GM20000 (cell line): ENCODE measurements at regions not wholly inside any gene's neighbourhood (a gene's known extent, or its start where the extent isn't known, plus 50 kb on each side); places are given as distances from the start of the nearest gene placed in this dataset.

Experiments
- DNase-seq: peaks from one replicate; pipeline ENCODE4 v3.0.0; 2012; ENCODE audit warnings: low spot score
- TF ChIP-seq, protein P1 (sequence below): IDR thresholded peaks from 2 replicates; pipeline ENCODE4 v1.5.1; 2012; ENCODE audit warnings: mild to moderate bottlenecking, control low read depth; ENCODE audit errors: extremely low read depth, missing control alignments

DNA sequence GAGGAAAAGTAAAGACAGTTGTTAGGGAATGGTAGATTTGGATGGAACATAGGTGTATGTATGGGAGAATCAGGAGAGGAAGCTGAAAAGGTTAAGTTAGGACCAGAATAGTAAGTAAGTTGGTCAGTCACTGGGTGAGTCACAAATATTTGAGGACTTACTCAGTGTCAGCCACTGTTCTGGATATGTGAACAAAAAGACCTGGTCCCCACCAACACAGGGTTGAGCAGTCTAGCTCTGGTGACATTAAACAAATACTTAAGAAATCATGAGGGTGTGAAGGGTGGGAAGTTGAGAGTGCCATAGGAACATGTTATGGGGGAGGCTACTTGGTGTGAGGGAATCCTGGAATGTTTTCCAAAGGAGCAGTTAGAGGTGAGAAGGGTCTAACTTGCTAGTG, 246.9 kb downstream of the PTEN start:
- DNase-seq = no peak
- TF ChIP-seq, protein P1, sequence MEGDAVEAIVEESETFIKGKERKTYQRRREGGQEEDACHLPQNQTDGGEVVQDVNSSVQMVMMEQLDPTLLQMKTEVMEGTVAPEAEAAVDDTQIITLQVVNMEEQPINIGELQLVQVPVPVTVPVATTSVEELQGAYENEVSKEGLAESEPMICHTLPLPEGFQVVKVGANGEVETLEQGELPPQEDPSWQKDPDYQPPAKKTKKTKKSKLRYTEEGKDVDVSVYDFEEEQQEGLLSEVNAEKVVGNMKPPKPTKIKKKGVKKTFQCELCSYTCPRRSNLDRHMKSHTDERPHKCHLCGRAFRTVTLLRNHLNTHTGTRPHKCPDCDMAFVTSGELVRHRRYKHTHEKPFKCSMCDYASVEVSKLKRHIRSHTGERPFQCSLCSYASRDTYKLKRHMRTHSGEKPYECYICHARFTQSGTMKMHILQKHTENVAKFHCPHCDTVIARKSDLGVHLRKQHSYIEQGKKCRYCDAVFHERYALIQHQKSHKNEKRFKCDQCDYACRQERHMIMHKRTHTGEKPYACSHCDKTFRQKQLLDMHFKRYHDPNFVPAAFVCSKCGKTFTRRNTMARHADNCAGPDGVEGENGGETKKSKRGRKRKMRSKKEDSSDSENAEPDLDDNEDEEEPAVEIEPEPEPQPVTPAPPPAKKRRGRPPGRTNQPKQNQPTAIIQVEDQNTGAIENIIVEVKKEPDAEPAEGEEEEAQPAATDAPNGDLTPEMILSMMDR = no peak

DNA sequence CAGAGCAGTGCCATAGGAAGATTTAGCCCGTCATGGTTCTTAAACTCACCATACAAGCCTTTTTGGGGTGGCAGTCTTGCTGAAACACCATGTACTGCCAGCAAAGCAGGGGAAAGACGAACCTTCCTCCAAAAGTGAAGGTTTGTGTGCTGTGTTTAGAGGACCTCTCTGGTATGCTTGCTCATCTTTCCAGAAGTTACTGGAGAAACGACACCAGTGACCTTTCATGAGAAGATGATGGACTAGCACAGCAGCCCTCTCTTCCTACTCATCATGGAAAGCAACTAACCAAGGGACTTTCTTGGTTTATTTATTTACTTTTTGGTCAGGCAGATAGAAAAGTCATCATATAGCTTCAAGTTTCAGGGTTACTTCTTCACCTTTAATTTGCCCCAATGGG, 247.4 kb downstream of the PTEN start:
- TF ChIP-seq, protein P1 = no peak
- no peak for DNase-seq

DNA sequence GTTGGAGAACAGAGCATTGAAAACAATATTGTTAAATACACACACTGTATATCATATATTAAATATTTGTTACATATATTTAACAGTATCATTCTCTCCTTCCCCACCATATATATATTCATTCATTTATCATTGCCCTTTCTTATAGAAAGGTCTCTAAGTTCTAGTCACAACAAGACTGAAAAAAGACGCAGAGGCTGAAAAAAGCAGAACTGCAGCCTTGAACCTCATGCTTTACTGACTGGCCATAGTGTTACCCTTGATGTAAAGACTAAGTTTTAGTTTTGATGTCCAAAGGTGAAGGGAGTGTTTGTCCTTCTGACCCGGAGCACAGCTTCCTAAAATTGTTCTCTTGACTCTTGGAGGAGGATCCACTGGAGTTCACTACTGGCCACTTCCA, 247.9 kb downstream of the PTEN start:
- TF ChIP-seq, protein P1 = no peak
- DNase-seq = no peak

DNA sequence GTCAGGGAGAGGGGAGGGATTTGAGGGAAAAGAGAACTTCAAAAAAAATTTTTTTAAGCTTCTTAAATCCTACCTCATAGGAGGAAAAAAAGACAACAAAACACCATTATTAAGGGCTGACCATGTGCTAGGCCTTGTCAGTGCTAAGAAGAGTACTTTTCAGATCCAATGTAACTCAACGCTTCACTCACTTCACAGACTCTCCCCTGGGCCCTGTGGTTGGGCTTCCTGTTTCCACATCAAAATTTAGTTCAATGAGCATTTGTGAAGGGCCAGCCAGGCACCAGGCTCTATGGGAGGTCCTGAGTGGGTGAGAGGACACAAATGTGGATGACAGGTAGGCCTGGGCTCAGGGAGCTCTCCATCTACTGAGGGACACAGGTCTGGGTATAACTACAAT, 249.8 kb downstream of the PTEN start:
- no peak for DNase-seq
- TF ChIP-seq, protein P1 = no peak

DNA sequence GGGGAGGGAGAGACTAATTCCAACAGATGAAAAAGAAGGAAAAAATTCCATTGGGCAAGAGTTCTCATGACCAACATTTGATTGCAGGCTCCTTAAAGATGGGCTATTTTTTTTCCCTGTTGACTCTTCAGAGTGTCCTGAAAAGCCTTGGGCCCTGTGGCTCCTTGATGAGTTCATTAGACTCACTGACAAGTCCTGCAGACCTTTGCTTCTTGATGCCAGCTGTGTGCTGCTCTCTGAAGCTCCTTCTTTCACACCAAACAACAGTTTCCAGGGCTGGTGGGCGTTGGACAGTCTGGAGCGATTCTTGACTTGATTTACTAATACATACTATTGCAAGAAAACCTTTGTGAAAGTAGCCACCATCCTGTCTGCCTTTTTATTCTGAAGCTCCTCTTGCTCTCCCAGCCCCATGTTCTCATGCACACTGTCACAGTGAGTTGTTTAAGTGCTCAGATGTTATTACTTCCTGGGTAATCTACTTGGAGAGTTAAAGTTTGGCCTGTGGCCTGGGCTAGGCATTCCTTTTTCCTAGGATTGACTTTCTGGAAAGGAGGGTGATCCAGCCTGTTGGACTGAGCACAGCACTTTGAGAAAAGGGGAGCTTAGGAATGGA, 250.3 kb downstream of the PTEN start:
- TF ChIP-seq, protein P1 = no peak

DNA sequence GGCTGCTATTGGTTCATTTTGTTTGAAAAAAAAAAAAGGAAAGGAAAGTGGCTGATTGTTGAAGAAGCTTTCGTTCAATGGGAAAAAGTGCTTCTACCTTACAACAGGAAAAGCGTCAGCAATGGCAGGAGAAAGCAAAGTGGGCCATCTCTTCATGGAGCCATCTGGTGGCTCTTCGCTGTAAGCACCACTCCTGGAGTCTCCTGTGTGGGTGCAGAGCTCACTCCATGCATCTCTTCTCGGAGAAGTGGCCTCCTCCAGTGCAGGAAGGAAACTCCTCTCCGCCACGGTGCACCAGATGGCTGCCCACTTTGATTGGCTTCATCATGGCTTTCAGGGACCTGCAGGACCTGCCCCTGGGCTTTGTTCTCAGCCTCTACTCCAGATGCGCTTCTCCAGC, 250.9 kb downstream of the PTEN start:
- peak; percentile 52 for DNase-seq
- TF ChIP-seq, protein P1 = peak; percentile 61

More for the DNA sequence above, 250.3 kb downstream of the PTEN start:
- DNase-seq = no peak

DNA sequence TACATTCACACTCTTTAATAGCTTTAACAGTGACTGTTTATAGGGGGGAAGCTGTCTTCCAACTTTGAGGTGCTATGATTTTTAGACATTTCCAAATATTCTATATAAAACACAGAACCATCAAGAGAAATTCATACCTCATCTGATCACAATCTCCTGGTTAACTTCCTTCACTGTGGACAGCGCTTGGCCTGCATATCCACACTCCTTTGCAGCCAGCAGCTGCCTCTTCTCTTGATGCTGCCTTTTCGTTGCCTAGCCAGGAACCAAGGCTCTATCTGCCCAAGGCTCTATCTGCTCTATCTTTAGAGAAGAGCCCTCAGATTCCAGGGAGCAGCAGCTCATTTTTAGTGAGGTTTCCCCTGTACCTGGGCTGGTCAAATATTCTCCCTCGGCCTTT, 252.0 kb downstream of the PTEN start:
- no peak for DNase-seq

More for the DNA sequence above, 252.0 kb downstream of the PTEN start:
- TF ChIP-seq, protein P1 = no peak
